H1 (cell line): ENCODE measurements at regions not wholly inside any gene's neighbourhood (a gene's known extent, or its start where the extent isn't known, plus 50 kb on each side); places are given as distances from the start of the nearest gene placed in this dataset.

Experiments
- KDM4A ChIP-seq: IDR thresholded peaks from one replicate; pipeline ENCODE4 v1.7.1; 2012; ENCODE audit warnings: low read depth, mild to moderate bottlenecking, moderate library complexity, low read length, inconsistent platforms; ENCODE audit not compliant: severe bottlenecking
- SIRT6 ChIP-seq: IDR thresholded peaks from one replicate; pipeline ENCODE4 v1.7.1; 2012; ENCODE audit warnings: low read length, inconsistent platforms
- SRF ChIP-seq: IDR thresholded peaks from 2 replicates; pipeline ENCODE4 v1.6.1; 2011; ENCODE audit warnings: mild to moderate bottlenecking, low read depth, low read length, moderate library complexity
- TF ChIP-seq, protein P1 (sequence below): fragments of 300-600 bp; sonication (generic); IDR thresholded peaks from 2 replicates; pipeline ENCODE4 v1.7.1; 2012; ENCODE audit warnings: low read length, moderate library complexity, mild to moderate bottlenecking, inconsistent platforms; ENCODE audit not compliant: insufficient replicate concordance

DNA sequence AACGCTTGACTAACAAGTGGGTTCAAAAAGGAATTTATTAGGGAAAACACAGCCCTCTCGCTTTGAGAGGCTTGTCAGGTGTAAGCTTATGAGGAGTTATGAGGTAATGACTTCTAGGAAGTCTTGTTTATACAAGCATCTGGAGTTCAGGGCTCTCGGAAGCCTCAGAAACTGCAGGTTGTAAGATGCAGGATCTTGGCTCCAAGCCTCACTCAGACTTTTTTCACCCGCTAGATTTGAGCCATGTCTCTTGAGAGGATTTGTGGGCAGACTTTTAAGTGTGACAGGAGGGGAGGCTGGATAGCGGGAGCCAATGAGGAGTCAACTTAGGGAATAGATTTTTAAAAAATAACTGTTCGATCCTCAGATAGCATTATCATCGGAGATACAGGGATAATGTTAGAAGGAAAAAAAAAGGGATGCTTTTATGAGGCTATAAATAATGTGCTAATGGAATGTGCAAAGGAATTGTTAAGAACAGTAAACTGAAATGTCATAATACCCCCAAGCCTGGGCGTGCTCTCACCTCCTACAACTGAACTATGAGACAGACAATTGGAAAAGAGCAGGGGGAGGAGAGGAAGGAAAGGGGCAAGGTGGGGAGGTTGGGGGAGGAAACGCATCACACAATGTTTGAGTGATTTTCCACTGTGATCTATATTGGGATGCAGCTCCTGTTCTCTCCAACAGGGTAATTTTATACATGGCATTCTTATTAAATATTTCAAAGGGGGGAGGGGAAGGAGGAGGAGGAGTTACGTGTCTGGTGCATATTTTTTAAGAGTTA is 107.4 kb upstream of the ESRRG start (continued):
- TF ChIP-seq KDM4A (no peak), SRF (no peak), SIRT6 (no peak)
- TF ChIP-seq, protein P1, sequence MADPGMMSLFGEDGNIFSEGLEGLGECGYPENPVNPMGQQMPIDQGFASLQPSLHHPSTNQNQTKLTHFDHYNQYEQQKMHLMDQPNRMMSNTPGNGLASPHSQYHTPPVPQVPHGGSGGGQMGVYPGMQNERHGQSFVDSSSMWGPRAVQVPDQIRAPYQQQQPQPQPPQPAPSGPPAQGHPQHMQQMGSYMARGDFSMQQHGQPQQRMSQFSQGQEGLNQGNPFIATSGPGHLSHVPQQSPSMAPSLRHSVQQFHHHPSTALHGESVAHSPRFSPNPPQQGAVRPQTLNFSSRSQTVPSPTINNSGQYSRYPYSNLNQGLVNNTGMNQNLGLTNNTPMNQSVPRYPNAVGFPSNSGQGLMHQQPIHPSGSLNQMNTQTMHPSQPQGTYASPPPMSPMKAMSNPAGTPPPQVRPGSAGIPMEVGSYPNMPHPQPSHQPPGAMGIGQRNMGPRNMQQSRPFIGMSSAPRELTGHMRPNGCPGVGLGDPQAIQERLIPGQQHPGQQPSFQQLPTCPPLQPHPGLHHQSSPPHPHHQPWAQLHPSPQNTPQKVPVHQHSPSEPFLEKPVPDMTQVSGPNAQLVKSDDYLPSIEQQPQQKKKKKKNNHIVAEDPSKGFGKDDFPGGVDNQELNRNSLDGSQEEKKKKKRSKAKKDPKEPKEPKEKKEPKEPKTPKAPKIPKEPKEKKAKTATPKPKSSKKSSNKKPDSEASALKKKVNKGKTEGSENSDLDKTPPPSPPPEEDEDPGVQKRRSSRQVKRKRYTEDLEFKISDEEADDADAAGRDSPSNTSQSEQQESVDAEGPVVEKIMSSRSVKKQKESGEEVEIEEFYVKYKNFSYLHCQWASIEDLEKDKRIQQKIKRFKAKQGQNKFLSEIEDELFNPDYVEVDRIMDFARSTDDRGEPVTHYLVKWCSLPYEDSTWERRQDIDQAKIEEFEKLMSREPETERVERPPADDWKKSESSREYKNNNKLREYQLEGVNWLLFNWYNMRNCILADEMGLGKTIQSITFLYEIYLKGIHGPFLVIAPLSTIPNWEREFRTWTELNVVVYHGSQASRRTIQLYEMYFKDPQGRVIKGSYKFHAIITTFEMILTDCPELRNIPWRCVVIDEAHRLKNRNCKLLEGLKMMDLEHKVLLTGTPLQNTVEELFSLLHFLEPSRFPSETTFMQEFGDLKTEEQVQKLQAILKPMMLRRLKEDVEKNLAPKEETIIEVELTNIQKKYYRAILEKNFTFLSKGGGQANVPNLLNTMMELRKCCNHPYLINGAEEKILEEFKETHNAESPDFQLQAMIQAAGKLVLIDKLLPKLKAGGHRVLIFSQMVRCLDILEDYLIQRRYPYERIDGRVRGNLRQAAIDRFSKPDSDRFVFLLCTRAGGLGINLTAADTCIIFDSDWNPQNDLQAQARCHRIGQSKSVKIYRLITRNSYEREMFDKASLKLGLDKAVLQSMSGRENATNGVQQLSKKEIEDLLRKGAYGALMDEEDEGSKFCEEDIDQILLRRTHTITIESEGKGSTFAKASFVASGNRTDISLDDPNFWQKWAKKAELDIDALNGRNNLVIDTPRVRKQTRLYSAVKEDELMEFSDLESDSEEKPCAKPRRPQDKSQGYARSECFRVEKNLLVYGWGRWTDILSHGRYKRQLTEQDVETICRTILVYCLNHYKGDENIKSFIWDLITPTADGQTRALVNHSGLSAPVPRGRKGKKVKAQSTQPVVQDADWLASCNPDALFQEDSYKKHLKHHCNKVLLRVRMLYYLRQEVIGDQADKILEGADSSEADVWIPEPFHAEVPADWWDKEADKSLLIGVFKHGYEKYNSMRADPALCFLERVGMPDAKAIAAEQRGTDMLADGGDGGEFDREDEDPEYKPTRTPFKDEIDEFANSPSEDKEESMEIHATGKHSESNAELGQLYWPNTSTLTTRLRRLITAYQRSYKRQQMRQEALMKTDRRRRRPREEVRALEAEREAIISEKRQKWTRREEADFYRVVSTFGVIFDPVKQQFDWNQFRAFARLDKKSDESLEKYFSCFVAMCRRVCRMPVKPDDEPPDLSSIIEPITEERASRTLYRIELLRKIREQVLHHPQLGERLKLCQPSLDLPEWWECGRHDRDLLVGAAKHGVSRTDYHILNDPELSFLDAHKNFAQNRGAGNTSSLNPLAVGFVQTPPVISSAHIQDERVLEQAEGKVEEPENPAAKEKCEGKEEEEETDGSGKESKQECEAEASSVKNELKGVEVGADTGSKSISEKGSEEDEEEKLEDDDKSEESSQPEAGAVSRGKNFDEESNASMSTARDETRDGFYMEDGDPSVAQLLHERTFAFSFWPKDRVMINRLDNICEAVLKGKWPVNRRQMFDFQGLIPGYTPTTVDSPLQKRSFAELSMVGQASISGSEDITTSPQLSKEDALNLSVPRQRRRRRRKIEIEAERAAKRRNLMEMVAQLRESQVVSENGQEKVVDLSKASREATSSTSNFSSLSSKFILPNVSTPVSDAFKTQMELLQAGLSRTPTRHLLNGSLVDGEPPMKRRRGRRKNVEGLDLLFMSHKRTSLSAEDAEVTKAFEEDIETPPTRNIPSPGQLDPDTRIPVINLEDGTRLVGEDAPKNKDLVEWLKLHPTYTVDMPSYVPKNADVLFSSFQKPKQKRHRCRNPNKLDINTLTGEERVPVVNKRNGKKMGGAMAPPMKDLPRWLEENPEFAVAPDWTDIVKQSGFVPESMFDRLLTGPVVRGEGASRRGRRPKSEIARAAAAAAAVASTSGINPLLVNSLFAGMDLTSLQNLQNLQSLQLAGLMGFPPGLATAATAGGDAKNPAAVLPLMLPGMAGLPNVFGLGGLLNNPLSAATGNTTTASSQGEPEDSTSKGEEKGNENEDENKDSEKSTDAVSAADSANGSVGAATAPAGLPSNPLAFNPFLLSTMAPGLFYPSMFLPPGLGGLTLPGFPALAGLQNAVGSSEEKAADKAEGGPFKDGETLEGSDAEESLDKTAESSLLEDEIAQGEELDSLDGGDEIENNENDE: no peak
- TF ChIP-seq, all 59 proteins: peak for 0
